GM21423 (cell line): ENCODE measurements at regions not wholly inside any gene's neighbourhood (a gene's known extent, or its start where the extent isn't known, plus 50 kb on each side); places are given as distances from the start of the nearest gene placed in this dataset.

Experiments
- ATAC-seq: cut with Tn5 transposase; IDR thresholded peaks from one replicate; pipeline ENCODE4 v1.9.1; 2021; ENCODE audit warnings: mild to moderate bottlenecking, moderate library complexity; ENCODE audit not compliant: unreplicated experiment

GRCh38 chr6:22621701-22622100 is 52.3 kb downstream of the HDGFL1 start:
- ATAC-seq = no peak

GRCh38 chr6:22622351-22622750 is 53.0 kb downstream of the HDGFL1 start:
- no peak for ATAC-seq

- no peak for ATAC-seq
Measured at GRCh38 chr6:22622813-22623212, 53.4 kb downstream of the HDGFL1 start.

DNA sequence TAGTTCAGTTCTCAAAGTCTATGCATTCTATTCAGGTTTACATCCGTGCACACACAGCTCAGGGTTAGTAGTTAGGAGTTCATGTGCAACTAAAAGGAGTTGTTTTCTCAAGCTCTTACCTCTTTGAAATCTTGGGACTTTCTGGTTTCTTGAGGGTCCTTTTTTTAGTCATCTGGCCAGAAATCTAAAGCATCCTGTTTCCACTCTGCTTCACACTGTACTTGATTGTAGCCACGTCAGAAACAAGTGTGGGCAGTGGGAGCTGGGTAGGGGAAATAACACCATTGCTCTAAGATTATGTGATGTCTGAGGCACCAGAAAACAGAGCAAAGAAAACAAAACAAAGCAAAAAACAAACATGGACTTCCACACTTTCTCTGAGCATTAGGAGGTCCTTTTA is 58.3 kb downstream of the HDGFL1 start:
- ATAC-seq = no peak

DNA sequence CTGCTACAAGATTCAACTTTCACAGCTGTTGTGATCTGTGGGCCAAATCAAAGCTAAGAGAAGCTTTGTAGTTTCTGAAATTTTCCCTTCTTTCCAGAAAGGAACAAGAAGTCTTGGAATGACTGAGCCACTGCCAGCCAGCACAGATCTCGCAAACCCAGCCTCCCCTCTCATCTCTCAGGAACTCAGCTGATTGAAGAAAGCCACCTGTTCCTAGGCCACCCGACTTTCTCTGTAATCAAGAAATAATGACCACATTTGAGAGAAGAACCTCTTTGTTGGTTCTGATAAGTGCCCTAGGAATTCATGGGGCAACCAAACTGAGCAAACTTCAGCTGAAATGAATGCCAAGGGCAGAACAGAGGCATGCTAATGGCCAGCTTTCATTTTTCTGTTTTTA is 61.7 kb downstream of the HDGFL1 start:
- ATAC-seq = no peak

DNA sequence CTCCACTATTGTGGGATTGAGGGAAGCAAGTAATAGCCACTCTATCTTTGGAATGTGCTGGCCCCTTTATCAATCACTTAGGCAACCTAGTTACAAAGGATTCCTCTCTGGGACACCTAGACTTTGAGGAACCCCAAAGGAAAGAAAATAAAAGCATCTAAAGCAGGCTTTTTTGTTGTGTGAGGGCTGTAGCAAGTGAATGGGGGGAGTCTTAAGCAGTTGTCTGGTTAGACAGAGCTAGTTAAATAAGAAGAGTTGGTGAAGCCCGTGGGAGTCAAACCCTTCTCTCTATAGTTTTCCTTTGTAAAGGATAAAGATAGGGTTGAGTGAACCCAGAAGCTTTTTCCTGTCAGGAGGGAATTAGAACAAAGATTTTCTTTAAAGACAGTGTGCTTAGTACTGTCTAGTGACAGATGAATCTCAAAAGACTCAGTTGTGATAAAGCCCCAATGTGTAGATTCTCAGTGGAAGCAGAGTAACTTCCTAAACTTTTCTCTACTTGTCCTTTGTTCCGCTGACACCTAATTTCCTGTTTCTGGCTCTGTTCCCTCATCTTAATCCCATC is 63.3 kb downstream of the HDGFL1 start:
- ATAC-seq = no peak

GRCh38 chr6:22636452-22636851 is 67.1 kb downstream of the HDGFL1 start:
- no peak for ATAC-seq

DNA sequence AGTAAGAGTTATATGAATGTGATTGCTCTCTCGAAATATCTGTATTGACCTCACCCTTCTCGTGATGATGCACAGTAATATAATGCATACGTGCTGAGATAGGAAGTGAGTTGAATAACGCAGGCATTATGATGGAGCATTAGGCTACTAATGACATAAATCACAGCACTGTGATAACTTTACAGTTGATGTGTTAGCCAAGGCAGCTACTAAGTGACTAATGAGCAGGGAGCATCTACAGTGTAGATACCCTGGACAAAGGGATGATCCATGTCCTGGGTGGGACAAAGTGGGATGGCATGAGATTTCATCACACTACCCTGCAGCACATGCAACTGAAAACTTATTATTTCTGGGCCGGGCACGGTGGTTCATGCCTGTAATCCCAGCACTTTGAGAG is 68.4 kb downstream of the HDGFL1 start:
- no peak for ATAC-seq

DNA sequence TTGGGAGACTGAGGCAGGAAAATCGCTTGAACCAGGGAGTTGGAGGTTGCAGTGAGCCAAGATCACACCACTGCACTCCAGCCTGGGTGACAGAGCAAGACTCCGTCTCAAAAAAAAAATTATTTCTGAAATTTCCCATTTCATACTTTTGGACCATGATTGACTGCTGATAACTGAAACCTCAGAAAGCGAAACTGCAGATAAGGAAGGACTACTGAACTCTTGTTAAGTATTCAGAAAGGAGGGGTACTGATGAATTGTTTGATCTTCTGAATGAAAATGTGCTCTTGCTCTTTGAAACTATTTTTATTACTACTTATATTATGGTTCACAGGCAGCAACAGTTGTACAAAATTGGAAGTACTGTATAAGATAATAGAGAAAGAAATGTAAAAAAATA is 69.0 kb downstream of the HDGFL1 start:
- no peak for ATAC-seq

- no peak for ATAC-seq
Measured at GRCh38 chr6:22642254-22642653, 72.9 kb downstream of the HDGFL1 start.

DNA sequence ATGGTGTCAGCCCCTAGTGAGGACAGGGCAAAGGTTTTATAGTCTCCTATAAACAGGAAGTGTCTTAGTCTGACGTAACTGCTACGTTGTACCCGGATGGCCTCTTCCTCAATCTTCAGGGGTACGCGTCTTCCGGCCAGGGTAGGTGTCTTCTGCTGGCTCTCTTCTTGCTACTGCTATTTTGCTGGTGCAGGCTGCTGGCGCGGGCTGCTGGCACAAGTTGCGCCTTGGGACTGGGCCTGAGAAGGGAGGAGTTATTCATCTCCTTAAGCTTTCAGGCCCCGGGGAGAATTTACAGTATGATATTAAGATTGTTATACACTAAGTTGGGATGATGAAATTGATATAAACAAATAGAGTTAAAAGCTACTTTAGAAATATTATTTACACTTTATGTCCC is 74.4 kb downstream of the HDGFL1 start:
- no peak for ATAC-seq

GRCh38 chr6:22647719-22648118 is 78.4 kb downstream of the HDGFL1 start:
- no peak for ATAC-seq

- ATAC-seq = no peak
Measured at GRCh38 chr6:22651731-22652130, 82.4 kb downstream of the HDGFL1 start.

- ATAC-seq = no peak
Measured at GRCh38 chr6:22653980-22654610, 84.7 kb downstream of the HDGFL1 start.

DNA sequence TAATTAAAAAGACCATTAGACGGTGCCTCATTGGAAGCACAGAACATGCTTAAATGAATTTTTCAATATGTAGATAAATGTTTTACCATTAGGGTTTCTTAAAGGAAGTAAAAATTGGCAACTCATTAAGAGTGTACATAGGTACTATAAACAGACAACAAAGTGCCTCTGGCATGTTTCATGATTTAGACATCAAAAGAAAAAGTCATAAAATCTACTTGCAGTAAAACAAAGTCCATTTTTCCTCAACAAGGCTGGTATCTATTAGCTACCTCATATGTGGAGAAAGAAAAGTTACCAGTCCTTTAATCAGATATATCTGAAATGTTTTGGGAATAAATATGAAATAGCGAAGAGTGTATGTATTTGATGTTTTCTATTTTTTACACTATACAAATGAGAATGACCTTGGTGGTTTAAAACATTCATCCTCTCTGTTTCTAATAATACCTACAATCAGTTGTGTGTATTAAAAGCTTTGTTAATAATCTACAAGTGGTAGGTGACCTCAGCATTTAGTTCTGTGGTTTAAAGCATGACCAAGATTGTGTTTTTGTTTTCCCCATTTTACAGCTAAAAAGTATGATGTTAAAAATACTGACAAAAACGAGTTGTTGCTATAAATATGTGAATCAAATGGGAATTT is 87.5 kb downstream of the HDGFL1 start:
- peak; percentile 86 for ATAC-seq

DNA sequence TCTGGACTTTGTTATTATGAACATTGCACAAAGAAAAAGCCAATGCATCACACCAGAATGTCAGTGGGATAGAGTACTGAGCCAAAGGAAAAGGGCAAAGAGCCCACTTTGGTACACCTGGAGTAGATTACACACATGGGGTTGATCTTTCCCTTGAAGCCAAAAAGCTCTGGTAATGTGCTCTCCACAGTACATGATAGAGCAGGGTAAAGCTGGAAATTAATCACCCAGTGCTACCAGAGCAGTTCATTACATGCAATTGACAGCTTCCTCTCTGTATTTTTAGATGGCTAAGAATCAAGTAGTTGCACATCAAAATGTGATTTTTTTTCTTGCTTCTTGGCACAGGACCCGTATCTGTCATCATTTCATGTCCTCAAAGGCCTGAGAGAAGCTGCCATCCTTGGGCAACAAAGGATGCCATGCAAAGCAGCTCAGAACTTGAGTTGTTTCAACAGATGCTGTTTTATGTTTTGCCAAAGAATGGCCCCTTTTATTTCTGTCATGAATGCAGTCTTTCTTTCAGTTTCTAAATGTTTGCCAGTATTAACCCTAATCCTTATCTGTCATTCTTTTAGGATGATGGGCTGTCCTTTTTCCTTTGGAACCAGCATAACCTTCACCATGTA is 88.1 kb downstream of the HDGFL1 start:
- ATAC-seq = peak; percentile 51

- ATAC-seq = no peak
Measured at GRCh38 chr6:22658183-22658582, 88.8 kb downstream of the HDGFL1 start.

- no peak for ATAC-seq
Measured at GRCh38 chr6:22658934-22659333, 89.6 kb downstream of the HDGFL1 start.

DNA sequence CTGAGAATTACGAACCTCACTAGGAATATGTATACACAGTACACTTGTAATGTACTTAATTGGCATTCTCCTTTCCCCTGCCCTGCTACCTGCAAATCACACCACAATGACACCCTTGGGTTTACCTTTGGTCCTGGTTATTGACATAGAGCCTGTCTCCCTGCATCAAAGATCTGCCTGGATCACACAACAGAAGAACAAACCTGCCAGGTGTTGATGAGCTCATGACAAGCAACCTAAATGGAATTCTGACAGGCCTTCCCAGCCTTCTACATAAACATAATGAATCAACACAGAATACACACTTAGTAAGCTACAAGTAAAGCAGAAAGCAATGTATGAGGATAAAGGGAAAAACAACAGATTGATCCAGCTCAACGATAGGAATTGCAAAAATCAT is 95.6 kb downstream of the HDGFL1 start:
- ATAC-seq = no peak

DNA sequence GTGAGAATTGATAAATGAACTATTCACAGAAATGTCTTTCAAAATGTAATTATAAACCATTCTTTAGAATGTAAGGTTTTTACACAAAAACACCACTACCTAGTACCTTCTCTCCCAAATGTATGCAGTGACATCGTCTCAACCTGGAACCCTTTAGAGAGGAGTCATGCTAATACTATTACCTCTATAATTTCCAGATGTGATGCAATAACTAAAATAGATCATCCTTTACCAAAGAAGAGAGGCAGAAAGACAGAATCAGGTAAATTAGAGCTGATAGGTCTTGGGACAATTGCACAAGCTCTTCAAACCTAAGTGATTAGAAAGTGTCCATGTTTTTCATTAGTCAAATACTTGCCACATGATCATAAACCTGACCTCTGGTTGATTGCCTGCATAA is 96.7 kb downstream of the HDGFL1 start:
- ATAC-seq = no peak

- no peak for ATAC-seq
Measured at GRCh38 chr6:22666586-22666985, 97.2 kb downstream of the HDGFL1 start.

DNA sequence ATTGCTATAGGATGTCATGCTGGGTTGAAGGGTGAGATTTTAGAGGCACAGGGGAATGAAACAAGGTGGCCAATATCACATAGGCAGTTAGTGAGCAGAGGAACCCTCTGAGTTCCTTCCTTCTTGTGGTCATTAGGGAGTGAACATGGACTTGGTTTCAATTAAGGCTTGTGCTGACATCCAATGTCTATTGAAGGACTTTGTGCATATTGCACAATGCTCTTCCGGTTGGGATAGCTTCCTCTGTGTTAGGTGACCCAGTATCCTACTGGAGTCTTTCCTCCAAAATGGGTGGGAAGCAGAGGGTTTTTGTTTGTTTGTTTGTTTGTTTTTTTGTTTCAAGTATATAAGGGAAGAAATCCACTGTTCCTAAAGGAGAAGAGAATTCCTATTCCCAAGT is 98.5 kb downstream of the HDGFL1 start:
- no peak for ATAC-seq
